ENCODE measurements at regions not wholly inside any gene's neighbourhood (a gene's known extent, or its start where the extent isn't known, plus 50 kb on each side); places are given as distances from the start of the nearest gene placed in this dataset.

DNA sequence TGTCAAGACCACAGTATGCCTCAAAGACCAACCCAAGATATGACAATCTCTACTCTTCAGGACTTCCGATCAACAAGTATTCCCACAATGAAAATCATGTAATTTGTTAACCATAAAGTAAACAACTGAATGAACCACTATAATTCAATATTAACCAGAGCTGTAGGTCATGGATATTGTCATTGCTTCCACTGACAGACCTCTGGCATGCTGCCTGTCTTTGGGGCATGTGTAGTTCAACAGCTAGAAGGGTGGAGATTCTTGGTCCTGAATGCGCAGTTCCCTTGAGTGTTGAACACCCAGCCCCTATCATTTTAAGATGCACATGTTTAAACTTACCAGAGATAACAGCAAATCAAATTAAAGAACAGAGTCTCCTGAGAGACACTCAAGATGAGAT lies 283.0 kb downstream of the CEMIP2 start:
- Histone ChIP-seq H3F3A (ENCODE audit: insufficient read depth, low read length) (no peaks in the 10 kb centered on the region), H3K4me3 (ENCODE audit: low read depth, low read length, poor library complexity, severe bottlenecking) (no peak overlapping the region), H3K9me2 (ENCODE audit: low read depth, low read length) (no peaks in the 10 kb centered on the region), H3K9me3 (ENCODE audit: low read length) (no peaks in the 10 kb centered on the region), H3K79me2 (ENCODE audit: insufficient read depth, low read length) (no peaks in the 10 kb centered on the region), H3K27me3 (ENCODE audit: insufficient read depth, low read length) (no peaks in the 10 kb centered on the region), H3K36me3 (ENCODE audit: insufficient read depth, low read length) (no peaks in the 10 kb centered on the region), H3K27ac (ENCODE audit: low read depth, low read length, poor library complexity, severe bottlenecking) (no peak overlapping the region), H3K4me2 (ENCODE audit: low read length) (no peak overlapping the region), H4K20me1 (ENCODE audit: insufficient read depth, low read length) (no peaks in the 10 kb centered on the region), H3K4me1 (ENCODE audit: insufficient read depth, low read length, severe bottlenecking) (no peaks in the 10 kb centered on the region), H3K9ac (ENCODE audit: low read length) (no peak overlapping the region), H2AFZ (ENCODE audit: low read length) (no peak overlapping the region)
- TF ChIP-seq EZH2 (IDR thresholded peaks at IDR 0.05; ENCODE audit: borderline replicate concordance, low read length), result no peak
- TF ChIP-seq, protein P1, sequence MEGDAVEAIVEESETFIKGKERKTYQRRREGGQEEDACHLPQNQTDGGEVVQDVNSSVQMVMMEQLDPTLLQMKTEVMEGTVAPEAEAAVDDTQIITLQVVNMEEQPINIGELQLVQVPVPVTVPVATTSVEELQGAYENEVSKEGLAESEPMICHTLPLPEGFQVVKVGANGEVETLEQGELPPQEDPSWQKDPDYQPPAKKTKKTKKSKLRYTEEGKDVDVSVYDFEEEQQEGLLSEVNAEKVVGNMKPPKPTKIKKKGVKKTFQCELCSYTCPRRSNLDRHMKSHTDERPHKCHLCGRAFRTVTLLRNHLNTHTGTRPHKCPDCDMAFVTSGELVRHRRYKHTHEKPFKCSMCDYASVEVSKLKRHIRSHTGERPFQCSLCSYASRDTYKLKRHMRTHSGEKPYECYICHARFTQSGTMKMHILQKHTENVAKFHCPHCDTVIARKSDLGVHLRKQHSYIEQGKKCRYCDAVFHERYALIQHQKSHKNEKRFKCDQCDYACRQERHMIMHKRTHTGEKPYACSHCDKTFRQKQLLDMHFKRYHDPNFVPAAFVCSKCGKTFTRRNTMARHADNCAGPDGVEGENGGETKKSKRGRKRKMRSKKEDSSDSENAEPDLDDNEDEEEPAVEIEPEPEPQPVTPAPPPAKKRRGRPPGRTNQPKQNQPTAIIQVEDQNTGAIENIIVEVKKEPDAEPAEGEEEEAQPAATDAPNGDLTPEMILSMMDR (IDR thresholded peaks at IDR 0.05; ENCODE audit: low read length), result no peak

DNA sequence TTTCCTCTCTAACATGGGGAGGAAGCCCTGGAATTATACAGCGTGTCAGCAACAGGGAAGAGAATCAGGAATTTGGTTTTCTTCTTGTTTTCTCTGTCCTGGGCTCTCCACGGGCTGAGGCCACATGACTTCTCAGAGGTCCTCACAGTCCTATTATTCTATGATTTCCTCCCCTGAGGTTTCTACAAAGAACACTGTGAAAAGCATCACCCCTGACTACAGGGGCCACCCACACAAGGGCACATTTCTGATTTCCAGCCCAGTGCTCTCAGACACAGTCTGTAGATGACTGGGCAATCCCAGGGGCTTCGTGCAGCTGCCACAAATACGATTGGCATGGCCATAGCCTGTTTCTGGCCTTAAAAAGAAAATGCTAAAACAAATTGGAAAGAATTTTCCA lies 284.9 kb downstream of the CEMIP2 start:
- no peak overlapping the region for H3K27ac ChIP-seq (ENCODE audit: low read depth, low read length, poor library complexity, severe bottlenecking)
- no peak overlapping the region for H2AFZ ChIP-seq (ENCODE audit: low read length)
- H3F3A ChIP-seq (ENCODE audit: insufficient read depth, low read length), result no peaks in the 10 kb centered on the region
- H3K4me1 ChIP-seq (ENCODE audit: insufficient read depth, low read length, severe bottlenecking), result no peaks in the 10 kb centered on the region
- H3K27me3 ChIP-seq (ENCODE audit: insufficient read depth, low read length), result no peaks in the 10 kb centered on the region
- no peaks in the 10 kb centered on the region for H4K20me1 ChIP-seq (ENCODE audit: insufficient read depth, low read length)
- H3K4me3 ChIP-seq (ENCODE audit: low read depth, low read length, poor library complexity, severe bottlenecking), result no peak overlapping the region
- no peaks in the 10 kb centered on the region for H3K36me3 ChIP-seq (ENCODE audit: insufficient read depth, low read length)
- no peaks in the 10 kb centered on the region for H3K9me2 ChIP-seq (ENCODE audit: low read depth, low read length)
- H3K9ac ChIP-seq (ENCODE audit: low read length), result no peak overlapping the region
- H3K4me2 ChIP-seq (ENCODE audit: low read length), result no peak overlapping the region
- H3K9me3 ChIP-seq (ENCODE audit: low read length), result no peaks in the 10 kb centered on the region
- no peaks in the 10 kb centered on the region for H3K79me2 ChIP-seq (ENCODE audit: insufficient read depth, low read length)
- TF ChIP-seq, protein P1 (IDR thresholded peaks at IDR 0.05; ENCODE audit: low read length), result no peak
- no peak for TF ChIP-seq EZH2 (IDR thresholded peaks at IDR 0.05; ENCODE audit: borderline replicate concordance, low read length)

- Histone ChIP-seq H3K27ac (ENCODE audit: low read depth, low read length, poor library complexity, severe bottlenecking) (no peak overlapping the region), H3K9ac (ENCODE audit: low read length) (no peak overlapping the region), H3K4me1 (ENCODE audit: insufficient read depth, low read length, severe bottlenecking) (no peaks in the 10 kb centered on the region), H4K20me1 (ENCODE audit: insufficient read depth, low read length) (no peaks in the 10 kb centered on the region), H2AFZ (ENCODE audit: low read length) (no peak overlapping the region), H3K4me2 (ENCODE audit: low read length) (no peak overlapping the region), H3K36me3 (ENCODE audit: insufficient read depth, low read length) (no peaks in the 10 kb centered on the region), H3K4me3 (ENCODE audit: low read depth, low read length, poor library complexity, severe bottlenecking) (no peak overlapping the region), H3K9me2 (ENCODE audit: low read depth, low read length) (no peaks in the 10 kb centered on the region), H3K27me3 (ENCODE audit: insufficient read depth, low read length) (no peaks in the 10 kb centered on the region), H3K79me2 (ENCODE audit: insufficient read depth, low read length) (no peaks in the 10 kb centered on the region), H3K9me3 (ENCODE audit: low read length) (no peaks in the 10 kb centered on the region), H3F3A (ENCODE audit: insufficient read depth, low read length) (no peaks in the 10 kb centered on the region)
- TF ChIP-seq EZH2 (IDR thresholded peaks at IDR 0.05; ENCODE audit: borderline replicate concordance, low read length), result no peak
- TF ChIP-seq, protein P1 (IDR thresholded peaks at IDR 0.05; ENCODE audit: low read length), result no peak
Observed at GRCh38 chr9:71479621-71480020, 288.7 kb downstream of the CEMIP2 start.
